ENCODE measurements at regions not wholly inside any gene's neighbourhood (a gene's known extent, or its start where the extent isn't known, plus 50 kb on each side); places are given as distances from the start of the nearest gene placed in this dataset.

DNA sequence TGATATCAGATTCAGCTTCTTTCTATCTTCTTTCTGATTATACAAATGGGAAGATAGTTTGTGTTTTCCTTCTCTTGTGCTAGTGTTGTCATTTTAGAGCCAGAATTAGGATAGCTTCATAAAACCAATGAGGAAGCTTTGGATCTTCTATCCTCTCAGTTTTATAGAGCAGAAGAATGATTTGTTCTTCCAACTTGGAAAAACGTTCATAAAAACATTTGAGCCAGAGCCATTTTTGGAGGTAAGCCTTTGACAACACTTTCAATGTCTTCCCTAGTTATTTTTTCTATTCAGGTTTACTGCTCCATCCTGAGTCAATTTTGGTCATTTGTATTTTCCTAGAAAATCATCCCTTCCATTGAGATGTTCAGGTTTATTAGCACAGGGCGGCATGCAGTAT is 91.2 kb upstream of the MYOCD start:
- Mint-ChIP-seq H3K4me1 (ENCODE audit: low read depth) (peaks cover 7% of the 10 kb centered on the region), H3K4me3 (ENCODE audit: unreplicated experiment) (no peak overlapping the region), H3K36me3 (ENCODE audit: low read depth) (peaks cover 3% of the 10 kb centered on the region), H3K9me3 (ENCODE audit: low read depth) (peaks cover 5% of the 10 kb centered on the region), H3K27me3 (ENCODE audit: low read depth) (no peaks in the 10 kb centered on the region), H3K27ac (ENCODE audit: unreplicated experiment) (no peak overlapping the region)
- TF ChIP-seq, protein P1, sequence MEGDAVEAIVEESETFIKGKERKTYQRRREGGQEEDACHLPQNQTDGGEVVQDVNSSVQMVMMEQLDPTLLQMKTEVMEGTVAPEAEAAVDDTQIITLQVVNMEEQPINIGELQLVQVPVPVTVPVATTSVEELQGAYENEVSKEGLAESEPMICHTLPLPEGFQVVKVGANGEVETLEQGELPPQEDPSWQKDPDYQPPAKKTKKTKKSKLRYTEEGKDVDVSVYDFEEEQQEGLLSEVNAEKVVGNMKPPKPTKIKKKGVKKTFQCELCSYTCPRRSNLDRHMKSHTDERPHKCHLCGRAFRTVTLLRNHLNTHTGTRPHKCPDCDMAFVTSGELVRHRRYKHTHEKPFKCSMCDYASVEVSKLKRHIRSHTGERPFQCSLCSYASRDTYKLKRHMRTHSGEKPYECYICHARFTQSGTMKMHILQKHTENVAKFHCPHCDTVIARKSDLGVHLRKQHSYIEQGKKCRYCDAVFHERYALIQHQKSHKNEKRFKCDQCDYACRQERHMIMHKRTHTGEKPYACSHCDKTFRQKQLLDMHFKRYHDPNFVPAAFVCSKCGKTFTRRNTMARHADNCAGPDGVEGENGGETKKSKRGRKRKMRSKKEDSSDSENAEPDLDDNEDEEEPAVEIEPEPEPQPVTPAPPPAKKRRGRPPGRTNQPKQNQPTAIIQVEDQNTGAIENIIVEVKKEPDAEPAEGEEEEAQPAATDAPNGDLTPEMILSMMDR (IDR thresholded peaks at IDR 0.05), result no peak
- DNase-seq (ENCODE audit: low spot score), result no peak

DNA sequence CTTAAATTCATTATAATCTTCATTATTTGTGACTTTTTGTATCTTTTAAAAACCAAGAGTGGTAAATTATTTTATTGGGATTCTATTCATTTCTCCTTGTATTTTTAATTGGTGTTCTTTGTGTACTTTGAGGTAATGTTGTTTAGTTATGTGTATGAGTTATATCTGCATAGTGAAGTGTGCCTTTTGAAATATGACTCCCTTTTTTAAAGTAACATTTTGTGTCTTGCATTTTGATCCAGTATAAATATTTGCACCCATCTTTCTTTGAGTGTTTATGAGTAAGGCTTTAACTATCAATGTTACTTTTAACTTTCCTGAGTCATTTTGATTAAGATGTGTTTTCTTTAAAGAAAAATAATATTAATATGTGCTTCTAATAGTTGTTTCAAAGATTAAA is 90.0 kb upstream of the MYOCD start:
- TF ChIP-seq, protein P1 (IDR thresholded peaks at IDR 0.05), result no peak
- peaks cover 3% of the 10 kb centered on the region for H3K36me3 Mint-ChIP-seq (ENCODE audit: low read depth)

DNA sequence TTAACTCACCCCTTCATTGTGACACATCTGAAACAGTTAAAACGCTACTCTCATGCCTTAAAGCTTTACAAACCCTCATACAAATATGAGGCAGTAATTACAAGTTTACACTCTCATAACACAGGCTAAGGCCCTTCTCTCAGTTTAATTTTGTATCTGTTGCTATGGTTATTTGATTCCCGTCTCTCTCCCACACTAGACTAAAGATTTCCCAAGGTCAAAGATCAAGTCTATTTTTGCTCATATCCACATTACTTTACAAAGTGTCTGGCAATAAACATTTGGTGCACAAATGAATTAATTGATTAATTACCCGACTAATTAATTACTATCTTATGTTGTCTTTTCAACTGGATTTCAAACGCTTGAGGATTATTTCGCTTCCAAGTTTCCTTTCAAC is 86.4 kb upstream of the MYOCD start:
- H3K27me3 Mint-ChIP-seq (ENCODE audit: low read depth), result no peaks in the 10 kb centered on the region
- no peaks in the 10 kb centered on the region for H3K9me3 Mint-ChIP-seq (ENCODE audit: low read depth)
- H3K27ac Mint-ChIP-seq (ENCODE audit: unreplicated experiment), result no peak overlapping the region
- no peak for DNase-seq (ENCODE audit: low spot score)
- H3K36me3 Mint-ChIP-seq (ENCODE audit: low read depth), result peaks cover 2% of the 10 kb centered on the region
- TF ChIP-seq, protein P1 (IDR thresholded peaks at IDR 0.05), result no peak
- no peak overlapping the region for H3K4me3 Mint-ChIP-seq (ENCODE audit: unreplicated experiment)
- H3K4me1 Mint-ChIP-seq (ENCODE audit: low read depth), result peaks cover 26% of the 10 kb centered on the region

More for the DNA sequence above, 90.0 kb upstream of the MYOCD start:
- no peaks in the 10 kb centered on the region for H3K27me3 Mint-ChIP-seq (ENCODE audit: low read depth)
- no peak for DNase-seq (ENCODE audit: low spot score)
- H3K27ac Mint-ChIP-seq (ENCODE audit: unreplicated experiment), result no peak overlapping the region
- peaks cover 5% of the 10 kb centered on the region for H3K9me3 Mint-ChIP-seq (ENCODE audit: low read depth)
- H3K4me1 Mint-ChIP-seq (ENCODE audit: low read depth), result peaks cover 18% of the 10 kb centered on the region
- H3K4me3 Mint-ChIP-seq (ENCODE audit: unreplicated experiment), result no peak overlapping the region

DNA sequence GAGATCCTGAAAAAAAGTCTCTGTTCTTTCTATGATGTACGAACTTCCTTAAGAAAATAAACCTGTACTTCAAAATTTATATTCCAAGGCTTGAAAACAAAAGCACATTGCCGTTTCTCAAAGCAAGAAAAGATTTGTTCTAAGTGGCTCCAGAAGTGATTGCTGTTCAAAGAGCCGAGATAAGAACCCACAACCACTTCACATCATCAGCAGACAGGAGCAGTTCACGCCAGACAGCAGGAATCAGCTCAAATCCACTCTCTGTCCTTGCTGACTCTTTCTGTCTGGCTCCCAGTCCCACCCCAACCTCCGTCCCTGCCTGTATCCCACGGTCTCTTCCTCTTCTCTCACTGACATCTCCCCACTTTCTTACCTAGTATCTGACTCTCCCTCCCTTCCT is 85.0 kb upstream of the MYOCD start:
- H3K4me1 Mint-ChIP-seq (ENCODE audit: low read depth), result peaks cover 27% of the 10 kb centered on the region
- H3K27me3 Mint-ChIP-seq (ENCODE audit: low read depth), result no peaks in the 10 kb centered on the region
- no peak overlapping the region for H3K27ac Mint-ChIP-seq (ENCODE audit: unreplicated experiment)
- no peak for DNase-seq (ENCODE audit: low spot score)
- TF ChIP-seq, protein P1 (IDR thresholded peaks at IDR 0.05), result no peak
- no peaks in the 10 kb centered on the region for H3K9me3 Mint-ChIP-seq (ENCODE audit: low read depth)
- no peak overlapping the region for H3K4me3 Mint-ChIP-seq (ENCODE audit: unreplicated experiment)
- H3K36me3 Mint-ChIP-seq (ENCODE audit: low read depth), result peaks cover 4% of the 10 kb centered on the region

DNA sequence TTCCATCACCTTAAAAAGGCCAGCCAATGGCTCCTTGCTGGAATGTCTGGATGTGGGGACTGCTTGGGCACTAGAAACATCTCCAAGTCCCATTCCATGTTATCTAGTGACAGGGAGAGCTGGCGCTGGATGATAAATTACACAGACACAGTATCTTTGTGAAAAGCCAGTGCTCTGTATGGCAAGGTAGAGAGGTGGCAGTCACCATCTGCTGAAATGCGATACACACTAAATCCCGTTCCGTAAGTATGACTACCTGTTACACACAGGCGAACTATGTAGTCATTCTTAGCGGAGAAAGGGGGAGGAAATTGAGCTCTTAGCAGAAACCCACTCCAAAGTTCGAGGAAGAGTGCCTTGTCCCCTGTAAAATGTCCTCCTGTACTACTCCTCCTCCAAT is 81.0 kb upstream of the MYOCD start:
- H3K27me3 Mint-ChIP-seq (ENCODE audit: low read depth), result no peaks in the 10 kb centered on the region
- no peak overlapping the region for H3K27ac Mint-ChIP-seq (ENCODE audit: unreplicated experiment)
- H3K4me3 Mint-ChIP-seq (ENCODE audit: unreplicated experiment), result no peak overlapping the region
- H3K9me3 Mint-ChIP-seq (ENCODE audit: low read depth), result no peaks in the 10 kb centered on the region
- TF ChIP-seq, protein P1 (IDR thresholded peaks at IDR 0.05), result no peak
- H3K4me1 Mint-ChIP-seq (ENCODE audit: low read depth), result peaks cover 18% of the 10 kb centered on the region
- H3K36me3 Mint-ChIP-seq (ENCODE audit: low read depth), result peaks cover 4% of the 10 kb centered on the region
- DNase-seq (ENCODE audit: low spot score), result no peak
